GF-D8 (cell line): ENCODE measurements at regions not wholly inside any gene's neighbourhood (a gene's known extent, or its start where the extent isn't known, plus 50 kb on each side); places are given as distances from the start of the nearest gene placed in this dataset.

Source experiments
- DNase-seq: peaks from one replicate; lab custom pipeline; 2025; lab: John Stamatoyannopoulos, UW

- DNase-seq, result no peak
Measured at GRCh38 chr10:89095701-89096391, 105.2 kb downstream of the FAS start.

GRCh38 chr10:89093728-89094127 is 103.1 kb downstream of the FAS start:
- DNase-seq, result no peak

- no peak for DNase-seq
Measured at GRCh38 chr10:89092981-89093380, 102.4 kb downstream of the FAS start.

- no peak for DNase-seq
Measured at GRCh38 chr10:89092439-89092838, 101.8 kb downstream of the FAS start.

DNA sequence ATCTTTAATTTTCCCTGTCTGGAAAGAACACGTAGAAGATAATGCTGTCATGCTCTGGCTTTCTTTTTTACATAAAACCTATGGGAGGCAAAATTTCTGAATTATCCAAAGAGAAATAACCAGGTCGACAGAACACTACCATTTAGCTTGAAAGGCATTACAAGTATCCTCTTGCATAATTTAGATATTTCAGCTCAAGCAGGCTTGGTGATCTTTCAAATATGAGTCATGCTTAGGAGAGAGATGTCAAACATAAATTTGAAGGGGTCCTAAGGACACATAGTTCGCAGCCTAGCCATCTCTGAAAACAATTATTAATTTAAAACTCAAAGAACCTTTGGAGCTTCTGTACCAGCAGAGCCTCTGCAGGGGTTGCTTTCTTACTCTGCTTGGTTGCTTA is 100.9 kb downstream of the FAS start:
- DNase-seq, result no peak

DNA sequence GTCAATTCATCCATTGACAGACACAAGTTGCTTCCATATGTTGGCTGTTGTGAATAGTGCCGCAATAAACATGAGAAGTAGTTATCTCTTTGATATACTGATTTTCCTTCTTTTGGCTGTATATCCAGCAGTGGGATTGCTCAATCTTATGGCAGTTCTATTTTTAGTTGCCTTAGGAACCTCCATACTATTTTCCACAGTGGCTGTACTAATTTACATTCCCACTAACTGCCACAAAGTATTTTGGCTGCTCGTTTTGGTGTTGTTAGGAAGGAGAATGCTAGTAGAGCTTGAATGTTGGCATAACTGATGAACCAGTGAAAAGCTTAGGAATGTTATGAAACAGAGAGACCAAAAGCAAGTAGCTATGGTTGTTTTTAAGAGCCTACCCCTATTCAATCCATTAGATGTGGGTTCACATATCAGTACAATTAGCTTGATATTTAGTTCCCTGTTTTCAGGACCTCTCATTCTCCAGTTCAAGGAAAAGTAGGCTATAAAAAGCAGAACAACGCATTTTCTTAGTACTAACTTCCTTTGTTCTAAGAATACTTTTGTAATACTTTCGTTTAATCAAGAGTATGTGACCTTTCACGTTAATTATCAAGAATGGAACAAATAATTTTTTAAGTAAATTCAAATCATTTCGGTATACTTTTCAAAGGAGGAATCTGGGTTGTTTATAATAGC is 100.3 kb downstream of the FAS start:
- peak; percentile 88 for DNase-seq

DNA sequence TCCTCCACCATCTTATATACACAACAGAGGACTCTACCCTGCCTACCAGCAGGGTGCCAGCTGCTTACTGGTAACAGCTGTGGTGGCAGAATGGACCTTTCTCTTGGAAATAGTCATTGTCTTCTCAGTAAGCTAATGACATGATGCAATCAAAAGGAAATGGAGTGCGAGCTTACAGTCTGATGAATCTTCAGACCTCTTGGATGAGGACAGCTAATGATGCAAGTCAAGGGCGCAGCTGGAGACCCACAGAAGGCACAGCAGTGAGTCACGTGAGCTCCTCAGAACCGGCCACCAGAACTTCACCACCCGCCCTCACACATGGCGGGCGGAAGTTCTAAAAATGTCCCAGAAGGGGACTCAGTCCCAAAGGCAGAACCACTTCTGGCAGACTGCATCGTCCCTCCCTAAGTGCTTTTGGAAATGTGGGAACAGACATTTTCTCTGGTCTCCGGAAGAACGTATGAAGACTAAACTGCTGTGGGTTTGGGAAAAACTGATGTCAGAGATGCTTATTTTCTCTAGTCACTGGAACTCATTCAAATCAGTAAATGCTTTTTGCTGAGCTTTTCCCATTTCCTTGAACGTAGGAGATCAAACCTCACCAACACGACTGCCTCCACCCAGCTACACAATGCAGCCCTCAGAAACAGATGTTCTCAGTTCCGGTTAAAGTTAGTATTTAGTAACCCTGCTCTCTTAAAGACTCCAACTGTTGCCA is 96.4 kb downstream of the FAS start:
- peak; percentile 99 for DNase-seq

- no peak for DNase-seq
Measured at GRCh38 chr10:89085153-89085552, 94.6 kb downstream of the FAS start.

DNA sequence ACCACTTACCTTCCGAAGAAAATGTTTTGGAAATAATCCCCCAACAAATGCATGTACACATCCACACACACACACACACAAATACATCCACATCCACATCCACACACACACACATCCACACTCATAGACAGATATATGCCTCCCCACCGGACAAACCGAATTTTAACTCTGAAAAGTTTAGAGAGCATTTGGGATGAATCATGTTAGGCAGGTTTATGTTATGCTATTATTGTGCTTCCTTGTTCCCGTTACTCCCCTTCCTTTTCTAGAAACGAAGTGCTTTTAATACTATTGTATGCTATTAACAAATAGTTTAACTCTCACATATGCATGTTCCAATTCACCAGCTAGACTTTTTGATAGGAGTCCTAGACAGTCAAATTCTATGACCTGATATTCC is 91.5 kb downstream of the FAS start:
- no peak for DNase-seq

- DNase-seq, result no peak
Measured at GRCh38 chr10:89080660-89081059, 90.1 kb downstream of the FAS start.

GRCh38 chr10:89079961-89080360 is 89.4 kb downstream of the FAS start:
- no peak for DNase-seq

DNA sequence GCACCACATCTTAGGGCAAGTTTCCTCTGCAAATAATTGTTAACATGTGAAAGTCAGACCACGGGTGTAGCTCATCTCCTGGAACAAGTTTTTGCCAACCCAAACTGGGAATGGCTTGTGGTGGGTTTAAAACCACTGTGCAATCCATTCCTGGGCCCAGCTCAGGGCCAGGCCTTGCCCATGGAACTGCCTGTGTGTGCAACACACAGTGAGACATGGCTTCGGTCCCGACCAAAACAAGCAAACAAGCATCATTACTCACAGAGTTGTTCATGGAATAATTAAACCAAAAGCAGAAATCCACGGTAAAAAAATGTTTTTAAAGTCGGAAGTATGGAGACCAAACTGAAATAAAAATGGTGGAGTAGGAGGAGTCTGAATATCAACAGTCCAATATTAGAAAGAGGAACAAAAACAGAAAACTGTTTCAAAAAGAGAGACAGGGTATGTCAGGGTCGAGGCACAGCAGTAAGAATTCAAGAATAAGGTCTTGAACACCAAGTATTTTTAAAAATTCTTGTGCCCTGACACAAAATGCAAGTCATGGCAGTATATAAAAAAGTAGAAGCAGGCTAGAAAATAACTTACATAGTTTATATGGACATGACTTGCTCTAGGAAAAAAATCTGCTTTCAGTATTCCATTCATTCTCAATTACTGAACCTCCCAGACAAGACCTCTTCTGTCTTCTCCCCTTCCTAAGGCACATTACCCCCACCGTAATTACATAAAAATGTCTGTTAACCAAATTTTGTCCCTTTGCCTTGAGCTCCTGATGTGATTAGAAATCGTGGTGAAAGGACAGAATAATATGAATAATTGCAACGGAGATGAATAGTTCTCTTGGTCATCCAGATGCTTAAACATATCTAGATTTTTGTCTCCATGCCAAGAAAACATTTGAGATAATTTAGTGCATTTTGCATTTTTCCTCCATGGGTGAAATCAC is 88.4 kb downstream of the FAS start:
- DNase-seq, result no peak

DNA sequence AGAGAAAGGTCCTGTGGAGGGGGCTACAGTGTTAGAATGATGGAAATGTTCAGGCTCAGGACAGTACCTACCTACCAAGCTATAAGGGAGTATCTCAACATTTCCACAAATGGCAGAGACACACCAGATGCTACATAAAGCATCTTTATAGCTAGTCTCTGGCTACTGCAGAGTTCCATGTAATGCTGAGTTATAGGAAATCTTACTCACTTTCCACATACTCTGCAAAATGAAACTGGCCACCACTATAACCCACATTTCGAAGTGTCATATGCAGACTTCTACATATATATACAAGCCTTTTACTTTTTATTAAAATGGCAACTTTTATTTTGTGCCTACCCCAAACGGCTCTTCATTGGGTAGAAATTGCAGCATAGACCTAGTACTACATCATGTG is 85.5 kb downstream of the FAS start:
- DNase-seq, result no peak

DNA sequence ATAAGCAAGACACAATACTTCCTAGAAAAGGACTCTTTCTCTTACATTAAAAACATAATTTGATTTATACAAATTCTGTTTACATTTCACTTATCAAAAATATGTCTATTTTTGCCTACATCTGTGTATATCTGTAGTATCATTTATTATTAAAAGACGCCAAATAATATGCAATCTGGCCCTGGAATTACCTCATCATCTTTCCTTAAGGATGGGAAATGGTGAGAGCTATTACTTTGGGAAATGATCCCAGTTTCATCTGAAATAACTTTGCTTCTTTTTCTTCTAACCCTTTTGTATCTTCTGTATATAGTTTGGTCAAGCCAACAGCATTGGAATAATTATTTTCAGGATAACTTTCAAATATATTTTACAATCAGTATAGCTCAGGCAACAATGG is 85.0 kb downstream of the FAS start:
- DNase-seq, result no peak

DNA sequence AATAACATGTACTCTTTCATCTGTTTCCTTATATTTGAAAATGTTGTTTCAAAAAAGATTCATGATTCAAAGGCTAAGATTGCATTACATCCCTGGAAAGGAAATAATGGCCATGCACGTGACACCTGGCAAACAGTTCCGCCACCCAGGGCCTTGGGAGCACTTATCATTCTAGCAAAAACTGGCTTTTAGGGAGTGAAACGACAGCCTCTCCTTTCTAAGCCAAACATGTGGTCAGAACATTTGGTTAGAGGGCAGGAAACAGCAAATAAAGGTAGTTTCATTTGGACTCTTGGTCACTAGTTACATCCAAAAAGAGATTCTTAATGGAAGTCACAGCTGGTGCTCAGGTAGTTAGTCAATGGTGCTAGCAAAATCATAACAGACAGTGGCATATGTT is 83.5 kb downstream of the FAS start:
- no peak for DNase-seq

DNA sequence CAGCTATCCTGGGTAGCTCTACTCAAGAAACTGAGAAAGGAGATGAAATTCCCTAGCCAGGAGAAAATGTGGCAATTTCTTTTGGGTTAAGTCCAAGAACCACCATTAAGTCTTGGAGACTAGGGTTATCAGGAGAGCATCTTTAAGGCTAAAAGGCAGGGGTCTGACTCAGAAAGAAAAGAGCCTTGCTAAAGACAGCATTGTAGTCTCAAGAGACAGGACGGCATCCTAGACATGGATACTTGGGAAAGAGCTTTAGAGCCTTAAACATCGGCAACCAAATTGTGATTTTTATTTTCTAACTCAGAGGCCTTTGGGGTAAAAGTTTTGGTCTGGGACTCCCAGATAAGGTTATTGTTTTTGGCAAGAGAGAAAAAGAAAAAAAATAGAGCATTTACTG is 83.1 kb downstream of the FAS start:
- no peak for DNase-seq

DNA sequence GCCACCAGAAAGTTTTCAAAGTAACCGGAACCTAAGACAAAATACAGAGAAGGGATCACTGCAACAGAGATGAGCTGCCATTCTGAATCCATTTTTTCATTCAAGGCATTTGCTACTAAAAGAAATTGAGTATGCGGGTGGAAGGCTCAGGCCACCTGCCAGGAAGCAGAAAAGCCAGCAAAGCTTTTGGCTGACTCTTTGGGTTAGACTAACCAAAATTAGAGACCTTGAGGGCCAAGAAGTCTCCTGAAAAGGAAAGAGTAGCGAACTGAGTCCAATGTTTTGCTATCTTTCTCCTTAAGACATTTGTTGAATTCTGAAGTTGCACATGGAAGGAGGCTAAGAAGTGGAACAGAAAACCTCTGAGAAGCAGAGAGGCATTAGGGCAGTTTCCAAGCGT is 79.0 kb downstream of the FAS start:
- no peak for DNase-seq
